ENCODE measurements at regions not wholly inside any gene's neighbourhood (a gene's known extent, or its start where the extent isn't known, plus 50 kb on each side); places are given as distances from the start of the nearest gene placed in this dataset.

DNA sequence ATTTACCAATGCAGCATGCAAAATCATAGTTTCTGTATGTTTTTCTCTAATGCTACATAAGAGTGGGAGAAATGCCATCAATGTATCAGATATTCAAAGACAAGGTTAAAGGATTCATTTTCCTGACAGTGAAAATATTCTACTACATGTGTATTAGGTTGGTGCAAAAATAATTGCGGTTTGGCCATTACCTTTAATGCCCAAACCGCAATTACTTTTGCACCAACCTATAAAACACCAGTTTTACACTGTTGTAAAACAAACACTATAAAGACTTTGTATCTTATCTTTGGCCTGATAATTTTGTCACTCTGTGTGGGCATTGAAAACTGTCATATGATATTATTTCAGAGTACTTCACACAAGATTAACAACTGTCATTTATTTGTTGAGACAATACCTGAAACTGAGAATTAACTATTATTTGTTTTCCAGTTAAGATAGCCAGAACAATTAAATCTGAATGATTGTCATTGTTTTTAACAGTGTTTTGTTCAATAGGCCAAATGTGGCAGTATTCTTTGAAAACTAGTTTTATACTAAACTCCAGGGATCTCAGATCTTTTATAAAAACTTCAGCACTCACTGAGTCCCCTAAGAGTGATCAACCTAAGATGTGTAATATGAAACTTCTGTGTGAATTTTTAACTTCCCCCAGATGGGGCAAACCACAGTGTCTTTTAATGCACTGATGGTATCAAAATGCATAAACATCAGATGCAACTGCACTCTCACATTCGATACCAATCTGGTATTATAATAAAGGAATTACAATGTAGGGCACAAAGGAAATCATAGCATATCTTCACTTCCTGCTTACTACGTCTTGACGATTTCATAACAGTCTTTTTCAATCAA lies 53.8 kb upstream of the FBN2 start:
- no peaks in the 10 kb centered on the region for H3K36me3 Mint-ChIP-seq (ENCODE audit: low read depth)
- no peak overlapping the region for H3K4me3 Mint-ChIP-seq
- no peaks in the 10 kb centered on the region for H3K27me3 Mint-ChIP-seq
- peaks cover 4% of the 10 kb centered on the region for H3K9me3 Mint-ChIP-seq
- no peak overlapping the region for H3K27ac Mint-ChIP-seq
- no peak for ATAC-seq (replicated peaks)
- H3K4me1 Mint-ChIP-seq = no peaks in the 10 kb centered on the region

DNA sequence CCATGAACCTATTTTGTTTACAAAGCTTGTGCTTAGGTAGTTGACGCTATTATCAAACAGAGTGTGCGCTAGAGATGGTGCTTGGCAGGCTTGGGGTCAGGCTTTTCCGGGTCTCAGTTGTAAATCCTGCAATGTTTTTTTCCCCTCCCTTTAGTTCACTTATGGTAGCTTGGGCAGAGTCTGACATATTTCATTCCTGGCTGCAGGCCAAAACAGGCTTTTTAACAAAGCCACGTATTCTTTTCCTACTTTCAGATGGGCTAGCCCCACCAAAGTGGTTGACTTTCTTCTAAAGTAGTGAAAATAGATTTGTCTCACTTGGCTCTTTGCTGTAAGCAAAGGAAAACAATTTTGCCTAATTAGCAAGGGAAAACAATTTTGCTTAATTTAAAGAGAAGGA lies 58.0 kb upstream of the FBN2 start:
- no peak overlapping the region for H3K4me3 Mint-ChIP-seq
- no peak for ATAC-seq (replicated peaks)
- H3K4me1 Mint-ChIP-seq = no peaks in the 10 kb centered on the region
- no peaks in the 10 kb centered on the region for H3K36me3 Mint-ChIP-seq (ENCODE audit: low read depth)
- peaks cover 3% of the 10 kb centered on the region for H3K9me3 Mint-ChIP-seq
- no peak overlapping the region for H3K27ac Mint-ChIP-seq
- H3K27me3 Mint-ChIP-seq = no peaks in the 10 kb centered on the region

DNA sequence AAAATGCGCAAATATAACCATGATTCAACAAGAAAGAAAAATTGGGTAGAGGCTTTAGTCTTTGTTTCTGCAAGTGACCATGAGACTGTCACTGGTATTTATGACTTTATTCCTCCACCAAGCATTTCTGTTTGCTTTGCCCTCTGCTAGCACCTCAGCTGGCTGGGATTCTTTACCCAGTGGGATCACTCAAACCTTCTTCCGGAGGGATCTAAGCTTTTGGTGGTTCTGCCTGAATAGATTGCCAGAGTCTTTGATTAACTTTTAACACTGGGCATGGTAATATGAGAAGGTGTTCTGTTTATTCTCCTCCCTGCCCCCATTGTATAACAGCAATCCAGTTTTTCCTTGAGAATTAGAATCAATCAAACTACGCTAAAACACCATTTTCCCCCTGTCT lies 59.1 kb upstream of the FBN2 start:
- Mint-ChIP-seq H3K4me1 (no peaks in the 10 kb centered on the region), H3K27ac (no peak overlapping the region), H3K36me3 (ENCODE audit: low read depth) (no peaks in the 10 kb centered on the region), H3K4me3 (no peak overlapping the region), H3K9me3 (no peaks in the 10 kb centered on the region), H3K27me3 (no peaks in the 10 kb centered on the region)
- no peak for ATAC-seq (replicated peaks)

DNA sequence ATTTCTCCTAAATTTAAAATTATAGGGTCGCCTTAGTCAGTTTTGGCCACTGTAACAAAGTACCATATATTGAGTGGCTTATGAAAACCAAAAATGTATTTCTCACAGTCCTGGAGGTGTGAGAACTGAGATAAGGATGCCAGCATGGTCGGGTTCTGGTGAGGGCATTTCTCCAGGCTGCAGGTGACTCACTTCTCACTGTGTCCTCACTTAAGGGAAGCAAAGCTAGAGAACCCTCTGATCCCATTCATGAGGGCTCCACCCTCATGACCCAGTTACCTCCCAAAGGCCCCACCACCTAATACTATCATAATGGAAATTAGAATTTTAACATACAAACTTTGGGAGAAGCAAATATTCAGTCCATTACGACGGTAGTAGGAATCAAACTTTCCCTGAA lies 75.1 kb upstream of the FBN2 start:
- H3K36me3 Mint-ChIP-seq (ENCODE audit: low read depth) = no peaks in the 10 kb centered on the region
- ATAC-seq (replicated peaks) = no peak
- H3K27ac Mint-ChIP-seq = no peak overlapping the region
- H3K4me3 Mint-ChIP-seq = no peak overlapping the region
- peaks cover 4% of the 10 kb centered on the region for H3K27me3 Mint-ChIP-seq
- H3K9me3 Mint-ChIP-seq = peaks cover 7% of the 10 kb centered on the region
- no peaks in the 10 kb centered on the region for H3K4me1 Mint-ChIP-seq

DNA sequence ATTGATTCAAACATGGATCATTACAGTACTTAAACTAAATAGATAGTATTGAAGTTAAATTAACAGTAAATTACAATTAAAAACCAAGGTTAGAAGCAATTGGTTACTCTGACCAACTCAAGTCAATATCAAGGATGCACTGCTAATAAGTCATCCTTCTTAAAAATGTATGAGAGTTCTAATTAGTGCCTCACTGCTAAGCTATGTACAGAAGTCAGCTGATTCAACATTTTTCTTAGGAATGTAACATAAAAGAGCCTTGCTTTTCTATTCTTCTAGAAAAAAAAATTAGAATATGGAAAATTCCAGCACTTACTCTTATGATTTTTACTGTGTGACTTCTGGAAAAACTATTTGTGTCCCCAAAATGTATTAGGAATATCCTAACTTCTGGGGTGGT lies 75.7 kb upstream of the FBN2 start:
- no peaks in the 10 kb centered on the region for H3K36me3 Mint-ChIP-seq (ENCODE audit: low read depth)
- no peak overlapping the region for H3K4me3 Mint-ChIP-seq
- H3K9me3 Mint-ChIP-seq = peaks cover 5% of the 10 kb centered on the region
- ATAC-seq (replicated peaks) = no peak
- no peaks in the 10 kb centered on the region for H3K4me1 Mint-ChIP-seq
- no peak overlapping the region for H3K27ac Mint-ChIP-seq
- H3K27me3 Mint-ChIP-seq = peaks cover 4% of the 10 kb centered on the region

DNA sequence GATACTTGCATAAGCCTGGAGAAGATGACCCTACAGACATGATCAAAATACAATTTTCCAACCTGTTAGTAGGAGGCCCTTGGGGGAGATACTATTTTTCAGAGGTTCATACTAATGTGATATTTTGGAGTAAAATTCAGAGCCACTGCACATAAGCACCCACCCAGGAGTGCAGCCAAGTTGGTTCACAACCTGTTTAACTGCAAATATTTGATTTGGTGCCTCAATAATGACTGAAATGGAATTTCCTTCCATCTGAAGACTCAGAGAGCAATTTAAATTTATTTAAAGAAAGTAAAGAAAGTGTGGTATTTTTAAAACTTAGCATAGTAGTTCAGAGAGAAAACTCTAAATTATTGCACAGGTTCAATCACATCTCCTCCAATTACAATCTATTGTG lies 77.5 kb upstream of the FBN2 start:
- Mint-ChIP-seq H3K4me1 (no peaks in the 10 kb centered on the region), H3K36me3 (ENCODE audit: low read depth) (no peaks in the 10 kb centered on the region), H3K27me3 (peaks cover 6% of the 10 kb centered on the region), H3K4me3 (no peak overlapping the region), H3K27ac (no peak overlapping the region), H3K9me3 (peaks cover 4% of the 10 kb centered on the region)
- no peak for ATAC-seq (replicated peaks)

DNA sequence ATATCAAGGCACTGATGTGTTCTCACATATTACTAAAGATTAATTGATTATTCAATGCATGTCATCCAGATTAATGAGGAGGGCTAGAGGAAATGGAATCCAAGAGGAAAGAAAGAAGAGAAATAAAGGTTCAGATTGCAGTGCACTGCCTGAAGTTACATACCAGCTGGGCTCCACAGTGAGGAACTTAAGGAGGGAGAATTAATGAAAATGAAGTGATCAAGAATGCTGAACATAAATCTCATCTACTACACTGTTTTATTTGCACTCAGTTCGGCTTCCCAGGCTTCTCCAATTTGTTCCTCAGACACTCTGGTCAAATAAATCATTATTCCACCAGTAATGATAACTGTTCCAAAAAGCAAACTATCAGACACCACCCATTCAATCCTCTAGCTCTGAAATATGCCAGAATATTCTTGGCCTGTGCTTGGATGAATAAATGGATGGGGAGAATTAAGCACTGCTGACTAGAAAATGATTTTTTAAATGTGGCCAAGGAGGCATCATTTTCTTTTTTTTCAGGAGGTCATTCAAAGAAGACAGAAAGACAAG lies 88.6 kb upstream of the FBN2 start:
- Mint-ChIP-seq H3K27ac (no peak overlapping the region), H3K27me3 (no peaks in the 10 kb centered on the region), H3K4me3 (no peak overlapping the region), H3K9me3 (no peaks in the 10 kb centered on the region), H3K36me3 (ENCODE audit: low read depth) (no peaks in the 10 kb centered on the region), H3K4me1 (no peaks in the 10 kb centered on the region)
- ATAC-seq (replicated peaks) = no peak

DNA sequence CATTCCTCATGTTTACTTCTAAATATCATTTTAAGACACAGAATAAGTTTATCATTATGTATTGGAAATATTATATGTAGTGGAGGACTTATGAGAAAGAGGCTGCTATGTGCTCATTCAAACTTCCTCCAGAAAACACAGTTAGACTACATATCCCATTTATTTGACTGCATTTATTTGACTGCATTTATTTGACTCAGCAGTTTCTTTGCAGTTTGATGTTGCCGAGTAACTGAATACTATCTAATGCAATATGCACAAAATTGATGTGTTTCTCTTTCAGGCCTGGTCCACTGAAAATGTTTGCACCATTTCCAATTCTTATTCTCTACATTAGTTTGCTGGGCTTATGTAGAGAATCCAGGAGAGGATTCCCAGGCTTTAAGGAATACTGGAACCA lies 89.9 kb upstream of the FBN2 start:
- Mint-ChIP-seq H3K27ac (no peak overlapping the region), H3K36me3 (ENCODE audit: low read depth) (no peaks in the 10 kb centered on the region), H3K4me1 (no peaks in the 10 kb centered on the region), H3K9me3 (no peaks in the 10 kb centered on the region), H3K27me3 (no peaks in the 10 kb centered on the region), H3K4me3 (no peak overlapping the region)
- ATAC-seq (replicated peaks) = no peak

DNA sequence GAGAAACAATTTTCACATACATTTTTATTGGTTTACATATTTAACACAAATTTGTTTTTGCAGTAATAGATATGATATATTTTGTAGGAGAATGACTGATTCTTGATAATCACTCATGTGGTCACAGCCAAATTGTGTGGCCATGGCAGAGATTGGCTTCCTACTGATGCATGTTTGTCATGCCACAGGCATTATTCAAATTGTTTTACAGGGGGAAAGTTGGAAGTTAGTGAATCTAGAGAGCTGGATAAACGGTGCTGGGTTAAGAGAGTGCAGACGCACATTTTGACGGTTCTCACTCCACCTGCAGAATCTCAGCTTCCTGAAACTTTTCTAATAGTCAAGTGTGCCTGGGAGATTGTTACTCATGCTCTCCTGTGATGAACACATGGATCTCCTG lies 91.1 kb upstream of the FBN2 start:
- Mint-ChIP-seq H3K27ac (no peak overlapping the region), H3K36me3 (ENCODE audit: low read depth) (no peaks in the 10 kb centered on the region), H3K4me1 (no peaks in the 10 kb centered on the region), H3K4me3 (no peak overlapping the region), H3K27me3 (no peaks in the 10 kb centered on the region), H3K9me3 (no peaks in the 10 kb centered on the region)
- ATAC-seq (replicated peaks) = no peak

DNA sequence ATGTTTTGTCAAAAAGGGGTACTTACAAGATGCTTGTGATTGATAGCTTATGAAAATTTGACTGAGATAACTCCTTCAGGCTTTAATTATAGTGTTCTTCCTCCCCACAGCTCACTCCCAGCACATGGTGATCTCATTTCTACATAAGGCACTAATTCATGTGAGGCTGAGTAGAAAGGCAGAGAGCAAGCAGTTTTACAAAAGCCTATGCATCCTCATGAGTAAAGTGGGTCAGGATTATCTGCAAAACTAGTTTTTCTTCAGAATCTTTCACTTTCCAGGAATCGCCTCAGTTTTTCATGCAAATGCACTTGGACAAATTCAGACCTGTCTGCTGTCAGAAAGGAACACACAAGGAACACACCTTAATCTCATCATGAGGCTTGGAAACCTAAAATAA lies 92.1 kb upstream of the FBN2 start:
- Mint-ChIP-seq H3K9me3 (no peaks in the 10 kb centered on the region), H3K27ac (no peak overlapping the region), H3K27me3 (no peaks in the 10 kb centered on the region), H3K4me3 (no peak overlapping the region), H3K36me3 (ENCODE audit: low read depth) (no peaks in the 10 kb centered on the region), H3K4me1 (no peaks in the 10 kb centered on the region)
- ATAC-seq (replicated peaks) = no peak

DNA sequence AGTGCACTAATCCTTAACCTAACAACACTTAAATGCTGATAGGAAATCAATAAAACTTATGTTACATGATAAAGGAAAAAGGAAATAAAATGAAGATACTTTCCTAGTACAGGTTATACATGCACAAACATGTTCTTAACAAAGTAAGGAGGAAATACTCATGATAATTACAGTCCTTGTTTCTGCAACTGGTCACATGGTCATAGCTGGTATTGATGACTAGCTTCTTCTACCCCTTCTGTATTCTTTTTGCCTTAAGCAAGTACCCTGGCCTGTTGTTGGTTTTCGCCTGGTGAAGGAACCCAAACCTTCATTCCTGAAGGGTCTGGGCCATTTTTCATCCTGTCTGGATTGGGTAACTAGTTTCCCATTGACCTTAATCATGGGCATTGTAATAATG lies 93.7 kb upstream of the FBN2 start:
- ATAC-seq (replicated peaks) = no peak

DNA sequence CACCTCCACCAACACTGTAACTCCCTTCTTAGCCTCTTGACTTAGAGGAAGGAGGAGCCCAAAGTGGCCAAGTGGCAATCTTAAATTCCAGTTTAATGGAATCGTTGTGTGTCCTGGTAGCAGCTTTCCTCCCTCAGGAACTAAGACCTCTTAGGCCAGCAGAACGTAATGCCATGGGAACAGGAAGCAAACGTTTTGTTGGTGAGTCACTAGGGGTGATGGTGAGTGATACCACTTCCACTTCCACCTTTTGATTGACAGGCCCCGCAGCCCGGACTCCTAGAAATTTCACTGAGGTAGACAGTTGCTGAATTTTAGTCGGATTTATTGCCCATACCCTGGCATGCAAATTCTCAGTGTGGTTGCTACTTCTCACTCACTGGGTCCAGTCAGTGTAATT lies 94.2 kb upstream of the FBN2 start:
- Mint-ChIP-seq H3K36me3 (ENCODE audit: low read depth) (no peaks in the 10 kb centered on the region), H3K9me3 (no peaks in the 10 kb centered on the region), H3K27me3 (no peaks in the 10 kb centered on the region), H3K4me3 (no peak overlapping the region), H3K27ac (no peak overlapping the region), H3K4me1 (no peaks in the 10 kb centered on the region)
- no peak for ATAC-seq (replicated peaks)

More for the DNA sequence above, 93.7 kb upstream of the FBN2 start:
- no peaks in the 10 kb centered on the region for H3K36me3 Mint-ChIP-seq (ENCODE audit: low read depth)
- H3K4me1 Mint-ChIP-seq = no peaks in the 10 kb centered on the region
- H3K4me3 Mint-ChIP-seq = no peak overlapping the region
- H3K27me3 Mint-ChIP-seq = no peaks in the 10 kb centered on the region
- H3K27ac Mint-ChIP-seq = no peak overlapping the region
- no peaks in the 10 kb centered on the region for H3K9me3 Mint-ChIP-seq

DNA sequence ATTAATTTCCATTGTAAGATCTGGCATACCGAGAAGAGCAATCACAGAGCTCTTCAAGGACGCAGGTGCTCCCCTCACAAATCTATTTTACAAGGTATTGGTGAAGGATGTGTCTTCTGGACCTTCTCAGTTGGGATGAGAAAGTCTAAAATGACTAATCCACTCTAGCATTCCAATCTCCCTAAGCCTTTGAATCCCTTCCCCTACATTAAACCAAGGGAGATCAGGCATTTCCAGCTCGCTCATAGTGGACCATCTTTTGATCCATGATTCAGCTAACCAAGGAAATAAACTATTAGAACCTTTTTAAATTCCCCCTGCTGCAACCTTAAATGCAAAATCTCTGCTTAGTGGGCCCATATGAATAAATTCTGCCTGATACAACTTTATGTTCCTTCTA lies 95.9 kb upstream of the FBN2 start:
- H3K36me3 Mint-ChIP-seq (ENCODE audit: low read depth) = no peaks in the 10 kb centered on the region
- H3K9me3 Mint-ChIP-seq = no peaks in the 10 kb centered on the region
- no peaks in the 10 kb centered on the region for H3K27me3 Mint-ChIP-seq
- H3K4me1 Mint-ChIP-seq = no peaks in the 10 kb centered on the region
- H3K27ac Mint-ChIP-seq = no peak overlapping the region
- no peak overlapping the region for H3K4me3 Mint-ChIP-seq
- no peak for ATAC-seq (replicated peaks)

DNA sequence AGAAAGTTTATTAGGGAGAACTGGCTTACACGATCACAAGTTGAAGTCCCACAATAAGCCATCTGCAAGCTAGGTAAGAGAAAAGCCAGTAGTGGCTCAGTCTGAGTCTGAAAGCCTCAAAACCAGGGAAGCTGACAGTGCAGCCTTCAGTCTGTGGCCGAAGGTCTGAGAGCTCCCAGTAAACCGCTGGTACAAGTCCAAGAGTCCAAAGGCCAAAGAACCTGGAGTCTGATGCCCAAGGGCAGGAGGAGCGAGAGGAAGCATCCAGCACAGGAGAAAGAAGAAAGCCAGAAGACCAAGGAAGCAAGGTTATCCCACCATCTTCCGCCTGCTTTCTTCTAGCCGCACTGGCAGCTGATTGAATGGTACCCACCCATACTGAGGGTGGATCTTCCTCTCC lies 97.3 kb upstream of the FBN2 start:
- Mint-ChIP-seq H3K27me3 (no peaks in the 10 kb centered on the region), H3K4me1 (no peaks in the 10 kb centered on the region), H3K27ac (no peak overlapping the region), H3K4me3 (no peak overlapping the region), H3K36me3 (ENCODE audit: low read depth) (no peaks in the 10 kb centered on the region), H3K9me3 (no peaks in the 10 kb centered on the region)
- ATAC-seq (replicated peaks) = no peak

DNA sequence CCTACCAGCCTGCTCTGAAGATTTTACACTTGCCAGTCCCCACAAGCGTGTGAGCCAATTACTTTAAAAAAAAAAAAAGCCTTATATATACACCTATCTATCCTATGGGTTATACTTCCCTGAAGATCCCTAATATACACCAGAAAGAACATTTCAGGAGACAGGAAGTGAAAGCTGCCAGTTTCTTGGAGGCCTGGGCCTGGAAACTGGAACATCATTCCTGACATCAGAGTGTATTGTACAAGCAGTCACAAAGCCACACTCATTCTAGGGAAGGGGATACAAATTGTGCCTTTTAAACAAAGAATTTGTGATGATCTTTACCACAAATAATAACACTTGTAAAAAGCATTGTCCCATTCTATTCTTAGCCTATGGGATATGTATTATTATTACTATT lies 98.3 kb upstream of the FBN2 start:
- Mint-ChIP-seq H3K27me3 (no peaks in the 10 kb centered on the region), H3K9me3 (no peaks in the 10 kb centered on the region), H3K36me3 (ENCODE audit: low read depth) (no peaks in the 10 kb centered on the region), H3K4me1 (no peaks in the 10 kb centered on the region), H3K4me3 (no peak overlapping the region), H3K27ac (no peak overlapping the region)
- ATAC-seq (replicated peaks) = no peak
